ENCODE measurements at regions not wholly inside any gene's neighbourhood (a gene's known extent, or its start where the extent isn't known, plus 50 kb on each side); places are given as distances from the start of the nearest gene placed in this dataset.

DNA sequence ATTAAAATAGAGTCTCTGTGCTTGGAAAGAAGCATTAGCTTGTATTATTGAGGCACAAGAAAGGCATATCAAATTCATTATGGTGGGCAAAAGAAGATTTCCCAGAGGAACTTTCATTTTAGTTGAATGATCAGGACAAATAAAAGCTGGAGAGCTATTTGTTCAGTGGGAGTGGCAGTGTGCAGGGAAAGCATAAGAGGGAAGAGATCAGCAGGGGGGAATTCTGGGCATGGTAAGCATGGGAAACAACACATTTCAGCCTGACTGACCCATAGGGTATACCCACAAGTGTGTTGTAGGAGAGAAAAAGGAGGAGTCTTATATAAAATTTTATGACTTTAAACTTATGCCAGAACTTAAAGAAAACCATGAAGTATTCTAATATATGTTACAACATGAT is 167.7 kb upstream of the RASA1 start:
- no peak for ATAC-seq
- Histone ChIP-seq H3K4me1 (no peaks in the 10 kb centered on the region), H3K27me3 (no peaks in the 10 kb centered on the region), H3K27ac (no peak overlapping the region), H3K9me3 (no peaks in the 10 kb centered on the region), H3K4me3 (no peak overlapping the region), H3K36me3 (no peaks in the 10 kb centered on the region)
- TF ChIP-seq EP300 (IDR thresholded peaks at IDR 0.05) = no peak
- no peak for TF ChIP-seq POLR2AphosphoS5 (IDR thresholded peaks at IDR 0.05)
- no peak for TF ChIP-seq POLR2A (IDR thresholded peaks at IDR 0.05)
- TF ChIP-seq, protein P1, sequence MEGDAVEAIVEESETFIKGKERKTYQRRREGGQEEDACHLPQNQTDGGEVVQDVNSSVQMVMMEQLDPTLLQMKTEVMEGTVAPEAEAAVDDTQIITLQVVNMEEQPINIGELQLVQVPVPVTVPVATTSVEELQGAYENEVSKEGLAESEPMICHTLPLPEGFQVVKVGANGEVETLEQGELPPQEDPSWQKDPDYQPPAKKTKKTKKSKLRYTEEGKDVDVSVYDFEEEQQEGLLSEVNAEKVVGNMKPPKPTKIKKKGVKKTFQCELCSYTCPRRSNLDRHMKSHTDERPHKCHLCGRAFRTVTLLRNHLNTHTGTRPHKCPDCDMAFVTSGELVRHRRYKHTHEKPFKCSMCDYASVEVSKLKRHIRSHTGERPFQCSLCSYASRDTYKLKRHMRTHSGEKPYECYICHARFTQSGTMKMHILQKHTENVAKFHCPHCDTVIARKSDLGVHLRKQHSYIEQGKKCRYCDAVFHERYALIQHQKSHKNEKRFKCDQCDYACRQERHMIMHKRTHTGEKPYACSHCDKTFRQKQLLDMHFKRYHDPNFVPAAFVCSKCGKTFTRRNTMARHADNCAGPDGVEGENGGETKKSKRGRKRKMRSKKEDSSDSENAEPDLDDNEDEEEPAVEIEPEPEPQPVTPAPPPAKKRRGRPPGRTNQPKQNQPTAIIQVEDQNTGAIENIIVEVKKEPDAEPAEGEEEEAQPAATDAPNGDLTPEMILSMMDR (IDR thresholded peaks at IDR 0.05) = no peak

DNA sequence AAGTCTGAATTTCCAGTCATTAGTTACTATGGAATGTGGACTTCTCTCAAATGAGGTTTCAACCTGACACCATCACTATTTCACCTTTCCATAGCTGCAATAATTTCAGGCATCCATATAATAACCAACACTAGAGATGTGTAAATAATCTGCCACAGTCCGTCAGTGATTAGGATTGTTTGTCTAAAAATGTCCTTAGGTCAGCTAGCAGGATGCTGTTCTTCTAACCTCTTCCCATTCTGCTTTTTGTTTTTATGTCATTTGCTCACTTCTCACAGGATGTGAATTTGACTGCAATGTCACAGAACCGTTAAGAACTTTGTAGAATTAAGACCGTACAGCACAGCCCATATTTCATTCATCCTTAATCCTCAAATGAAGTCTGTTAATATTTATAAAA is 166.4 kb upstream of the RASA1 start:
- Histone ChIP-seq H3K9me3 (no peaks in the 10 kb centered on the region), H3K27ac (no peak overlapping the region), H3K4me1 (no peaks in the 10 kb centered on the region), H3K36me3 (no peaks in the 10 kb centered on the region), H3K4me3 (no peak overlapping the region), H3K27me3 (no peaks in the 10 kb centered on the region)
- TF ChIP-seq POLR2AphosphoS5 (IDR thresholded peaks at IDR 0.05) (no peak), EP300 (IDR thresholded peaks at IDR 0.05) (no peak)
- TF ChIP-seq, protein P1 (IDR thresholded peaks at IDR 0.05) = no peak
- no peak for ATAC-seq
- WGBS, 2 donors (ENCODE audit: low coverage in 1 of 2) = 7% methylated on average over 3 of the region's 3 CpGs

DNA sequence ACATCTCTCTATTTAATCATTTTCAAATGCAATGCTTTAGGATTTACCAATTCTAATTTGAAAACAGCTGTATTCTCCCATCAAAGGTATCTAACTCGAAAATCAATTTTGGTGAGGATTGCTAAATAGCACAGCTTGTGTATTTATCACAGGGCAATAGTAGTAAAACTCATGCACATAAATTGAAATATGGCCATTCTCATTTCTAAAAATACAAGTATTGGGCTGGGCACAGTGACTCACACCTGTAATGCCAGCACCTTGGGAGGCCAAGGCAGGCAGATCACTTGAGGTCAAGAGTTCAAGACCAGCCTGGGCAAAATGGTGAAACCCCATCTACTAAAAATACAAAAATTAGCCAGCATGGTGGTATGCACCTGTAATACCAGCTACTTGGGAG is 164.8 kb upstream of the RASA1 start:
- WGBS, 2 donors (ENCODE audit: low coverage in 1 of 2) = 83 to 90% methylated on average over 1 of the region's 1 CpG
- Histone ChIP-seq H3K4me1 (no peaks in the 10 kb centered on the region), H3K27ac (no peak overlapping the region), H3K9me3 (no peaks in the 10 kb centered on the region), H3K4me3 (no peak overlapping the region), H3K27me3 (no peaks in the 10 kb centered on the region), H3K36me3 (no peaks in the 10 kb centered on the region)
- TF ChIP-seq, protein P1 (IDR thresholded peaks at IDR 0.05) = no peak
- TF ChIP-seq EP300 (IDR thresholded peaks at IDR 0.05) (no peak), POLR2A (IDR thresholded peaks at IDR 0.05) (no peak), POLR2AphosphoS5 (IDR thresholded peaks at IDR 0.05) (no peak)
- ATAC-seq = no peak

DNA sequence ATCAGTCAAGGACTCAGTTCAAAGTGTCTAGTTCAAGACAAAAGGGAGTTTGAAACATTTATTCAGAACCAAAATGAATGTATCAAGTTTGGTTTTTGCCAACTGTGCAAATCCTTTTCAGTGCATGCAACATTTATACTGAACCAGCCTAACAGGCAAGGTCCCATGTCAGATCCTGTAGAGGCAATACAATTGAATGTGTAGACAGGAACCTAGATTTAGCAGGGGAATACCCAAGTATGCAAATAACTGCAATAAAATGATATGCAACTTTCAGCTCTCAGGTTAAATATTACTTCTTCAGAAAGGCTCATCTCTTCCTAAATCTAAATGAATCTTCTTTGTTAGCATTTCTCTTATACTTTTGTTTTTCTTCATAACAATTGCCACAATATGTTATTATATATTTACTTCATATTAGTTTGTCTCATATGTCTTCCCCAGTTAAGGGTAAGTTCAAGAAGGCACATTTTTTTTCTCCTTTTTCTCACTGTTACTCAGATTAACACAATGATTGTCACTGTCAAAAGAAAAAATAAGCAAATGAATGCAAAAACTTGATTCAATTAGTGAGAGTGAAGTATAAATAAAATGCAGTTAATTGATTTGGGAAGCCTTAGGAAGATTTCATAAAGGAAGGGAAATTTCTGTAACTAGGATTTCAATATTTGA is 163.9 kb upstream of the RASA1 start:
- H3K4me3 ChIP-seq = no peak overlapping the region
- no peak overlapping the region for H3K27ac ChIP-seq

DNA sequence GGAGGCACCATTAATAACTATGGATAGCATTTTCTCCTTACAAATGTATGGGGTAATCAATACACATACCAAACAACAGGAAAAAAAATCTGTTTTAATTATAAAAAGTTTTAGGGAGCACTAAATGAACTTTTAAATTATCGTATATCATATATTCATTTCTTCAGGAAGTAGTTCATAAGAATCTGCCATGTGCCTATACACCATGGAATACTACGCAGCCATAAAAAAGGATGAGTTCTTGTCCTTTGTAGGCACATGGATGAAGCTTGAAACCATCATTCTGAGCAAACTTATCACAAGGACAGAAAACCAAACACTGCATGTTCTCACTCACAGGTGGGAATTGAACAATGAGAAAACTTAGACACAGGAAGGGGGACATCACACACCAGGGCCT is 162.1 kb upstream of the RASA1 start:
- 75 to 88% methylated on average over 2 of the region's 2 CpGs for WGBS, 2 donors (ENCODE audit: low coverage in 1 of 2)
- ATAC-seq = no peak
- Histone ChIP-seq H3K36me3 (no peaks in the 10 kb centered on the region), H3K27ac (no peak overlapping the region), H3K9me3 (no peaks in the 10 kb centered on the region), H3K27me3 (no peaks in the 10 kb centered on the region), H3K4me1 (no peaks in the 10 kb centered on the region), H3K4me3 (no peak overlapping the region)
- TF ChIP-seq, protein P1 (IDR thresholded peaks at IDR 0.05) = no peak
- no peak for TF ChIP-seq POLR2A (IDR thresholded peaks at IDR 0.05)
- TF ChIP-seq EP300 (IDR thresholded peaks at IDR 0.05) = no peak
- no peak for TF ChIP-seq POLR2AphosphoS5 (IDR thresholded peaks at IDR 0.05)

More for the DNA sequence above, 163.9 kb upstream of the RASA1 start:
- Histone ChIP-seq H3K4me1 (no peaks in the 10 kb centered on the region), H3K9me3 (no peaks in the 10 kb centered on the region), H3K27me3 (no peaks in the 10 kb centered on the region), H3K36me3 (no peaks in the 10 kb centered on the region)
- TF ChIP-seq POLR2A (IDR thresholded peaks at IDR 0.05) (no peak), POLR2AphosphoS5 (IDR thresholded peaks at IDR 0.05) (no peak), EP300 (IDR thresholded peaks at IDR 0.05) (no peak)
- TF ChIP-seq, protein P1 (IDR thresholded peaks at IDR 0.05) = no peak
- ATAC-seq = no peak
